Prostate gland (tissue), 2 donors: ENCODE measurements at regions not wholly inside any gene's neighbourhood (a gene's known extent, or its start where the extent isn't known, plus 50 kb on each side); places are given as distances from the start of the nearest gene placed in this dataset.

Experiments used
- CTCF ChIP-seq, 4 experiments: fragments of 200-600 bp in 2 of 4; fragments of 450-650 bp in 2 of 4; sonication (generic) in 2 of 4; IDR thresholded peaks; 1 replicate in 3 of 4; 2 replicates in 1 of 4; pipeline ENCODE4 v1.5.1; 2016 to 2019; ENCODE audit warnings: antibody characterized with exemption in 4 of 4, mild to moderate bottlenecking in 2 of 4, moderate library complexity in 2 of 4
- POLR2AphosphoS5 ChIP-seq: sonication (generic); formaldehyde crosslinking; IDR thresholded peaks from one replicate; pipeline ENCODE4 v1.6.1; 2017; ENCODE audit warnings: antibody characterized with exemption

- TF ChIP-seq CTCF (IDR thresholded peaks at IDR 0.05) (no peak), POLR2AphosphoS5 (no peak)
Observed at GRCh38 chr10:76657337-76658012, 980.1 kb downstream of the KCNMA1 start.
